Small intestine (tissue), 7 donors: ENCODE measurements at regions not wholly inside any gene's neighbourhood (a gene's known extent, or its start where the extent isn't known, plus 50 kb on each side); places are given as distances from the start of the nearest gene placed in this dataset.

Source experiments
- DNase-seq, 2 donors: peaks; one replicate each; pipeline versions ENCODE4 v3.0.0 to v3.0.0-alpha.2; 2013
- FAIRE-seq: peaks from 2 replicates; lab custom pipeline; 2012; peaks lifted over from hg19 to GRCh38; lab: Jason Lieb, UNC
- H3K27ac ChIP-seq, 3 donors: one replicate each; pipeline ENCODE4 v1.5.1; 2013; ENCODE audit warnings: low read length in 2 of 3, mild to moderate bottlenecking in 2 of 3, control low read depth in 1 of 3, inconsistent platforms in 1 of 3, low read depth in 1 of 3, moderate library complexity in 1 of 3
- H3K27me3 ChIP-seq, 3 donors: one replicate each; pipeline ENCODE4 v1.6.1; 2013; ENCODE audit warnings: low read length in 3 of 3, inconsistent platforms in 1 of 3; ENCODE audit not compliant: control insufficient read depth in 3 of 3, insufficient read depth in 3 of 3
- H3K36me3 ChIP-seq, 3 donors: one replicate each; pipeline ENCODE4 v1.6.1; 2013; ENCODE audit warnings: low read length in 3 of 3, inconsistent platforms in 1 of 3, low read depth in 1 of 3, mild to moderate bottlenecking in 1 of 3, moderate library complexity in 1 of 3; ENCODE audit not compliant: control insufficient read depth in 3 of 3, insufficient read depth in 2 of 3
- H3K4me1 ChIP-seq, 3 donors: one replicate each; pipeline ENCODE4 v1.6.1; 2013; ENCODE audit warnings: low read length in 2 of 3, inconsistent platforms in 1 of 3, low read depth in 1 of 3, mild to moderate bottlenecking in 1 of 3, moderate library complexity in 1 of 3; ENCODE audit not compliant: control insufficient read depth in 3 of 3, insufficient read depth in 2 of 3
- H3K4me3 ChIP-seq, 3 donors: one replicate each; pipeline ENCODE4 v1.5.1; 2013; ENCODE audit warnings: low read length in 3 of 3, control low read depth in 1 of 3, inconsistent platforms in 1 of 3, low read depth in 1 of 3, mild to moderate bottlenecking in 1 of 3, moderate library complexity in 1 of 3
- H3K9me3 ChIP-seq, 2 donors: one replicate each; pipeline ENCODE4 v1.6.1; 2013; ENCODE audit warnings: low read depth in 1 of 2, low read length in 1 of 2; ENCODE audit not compliant: control insufficient read depth in 2 of 2, insufficient read depth in 1 of 2
- WGBS, 3 donors: extraction: QIAGEN DNeasy Blood & Tissue Kit; methylation state at CpG; one replicate each; pipeline ENCODE4 v1.1.7; 2013; 5-methylcytosine and 5-hydroxymethylcytosine counted together
- donor health status: healthy with polysubstance abuse.
- donor health status: control.
- donor health status: control.
- donor health status: Bipolar disorder and iron deficiency.
- donor health status: healthy.

GRCh38 chr14:58697930-58698642, 60.3 kb downstream of the DACT1 start:
- FAIRE-seq: no peak

GRCh38 chr14:58699681-58700205, 62.0 kb downstream of the DACT1 start:
- H3K27ac ChIP-seq: no peak overlapping the region
- no peaks in the 10 kb centered on the region for H3K36me3 ChIP-seq
- WGBS, 3 donors: 72 to 100% (median 88%) methylated on average over 1 of the region's 1 CpG
- peaks cover 0 to 2% (median 0%) of the 10 kb centered on the region in 3 donors for H3K4me1 ChIP-seq
- FAIRE-seq: no peak
- H3K27me3 ChIP-seq: no peaks in the 10 kb centered on the region
- H3K9me3 ChIP-seq: no peaks in the 10 kb centered on the region
- no peak overlapping the region for H3K4me3 ChIP-seq
- DNase-seq: no peak

More at GRCh38 chr14:58697930-58698642, 60.3 kb downstream of the DACT1 start:
- Histone ChIP-seq H3K9me3 (no peaks in the 10 kb centered on the region), H3K4me3 (no peak overlapping the region), H3K36me3 (no peaks in the 10 kb centered on the region), H3K4me1 (peaks cover 0 to 2% (median 0%) of the 10 kb centered on the region in 3 donors), H3K27me3 (no peaks in the 10 kb centered on the region), H3K27ac (peak overlapping the region in 1 of 3 donors; percentile 28)
- 7 to 55% (median 24%) methylated on average over 4 of the region's 4 CpGs for WGBS, 3 donors
- peak; percentile 28 to 74 for DNase-seq

- Histone ChIP-seq H3K9me3 (no peaks in the 10 kb centered on the region), H3K27ac (no peak overlapping the region), H3K36me3 (no peaks in the 10 kb centered on the region), H3K4me3 (no peak overlapping the region), H3K27me3 (no peaks in the 10 kb centered on the region), H3K4me1 (peaks cover 0 to 2% (median 0%) of the 10 kb centered on the region in 3 donors)
- no peak for DNase-seq
- WGBS, 3 donors: 81 to 90% (median 86%) methylated on average over 3 of the region's 3 CpGs
- FAIRE-seq: no peak
Measured at GRCh38 chr14:58701156-58701555, 63.4 kb downstream of the DACT1 start.

- no peak overlapping the region for H3K4me3 ChIP-seq
- H3K27ac ChIP-seq: no peak overlapping the region
- no peaks in the 10 kb centered on the region for H3K36me3 ChIP-seq
- H3K4me1 ChIP-seq: peaks cover 0 to 2% (median 0%) of the 10 kb centered on the region in 3 donors
- WGBS, 3 donors: 79 to 82% (median 81%) methylated on average over 1 of the region's 1 CpG
- H3K9me3 ChIP-seq: no peaks in the 10 kb centered on the region
- DNase-seq (no peak), FAIRE-seq (no peak)
- no peaks in the 10 kb centered on the region for H3K27me3 ChIP-seq
Measured at GRCh38 chr14:58701604-58702003, 63.8 kb downstream of the DACT1 start.

GRCh38 chr14:58702441-58703160, 64.8 kb downstream of the DACT1 start:
- Histone ChIP-seq H3K36me3 (no peaks in the 10 kb centered on the region), H3K4me1 (peaks cover 0 to under 1% (median 0%) of the 10 kb centered on the region in 3 donors), H3K4me3 (no peak overlapping the region), H3K27me3 (no peaks in the 10 kb centered on the region), H3K9me3 (no peaks in the 10 kb centered on the region), H3K27ac (no peak overlapping the region)
- 52 to 70% (median 60%) methylated on average over 1 of the region's 1 CpG for WGBS, 3 donors
- no peak for DNase-seq
- no peak for FAIRE-seq

GRCh38 chr14:58703161-58703506, 65.4 kb downstream of the DACT1 start:
- peak in 1 of 2 donors; percentile 40 for DNase-seq
- H3K9me3 ChIP-seq: no peaks in the 10 kb centered on the region
- no peaks in the 10 kb centered on the region for H3K36me3 ChIP-seq
- FAIRE-seq: no peak
- WGBS, 3 donors: 74 to 100% (median 82%) methylated on average over 1 of the region's 1 CpG
- H3K4me3 ChIP-seq: no peak overlapping the region
- H3K4me1 ChIP-seq: no peaks in the 10 kb centered on the region
- H3K27ac ChIP-seq: no peak overlapping the region
- H3K27me3 ChIP-seq: no peaks in the 10 kb centered on the region

GRCh38 chr14:58705066-58705465, 67.3 kb downstream of the DACT1 start:
- H3K27ac ChIP-seq: no peak overlapping the region
- H3K36me3 ChIP-seq: no peaks in the 10 kb centered on the region
- no peaks in the 10 kb centered on the region for H3K9me3 ChIP-seq
- no peak overlapping the region for H3K4me3 ChIP-seq
- H3K4me1 ChIP-seq: no peaks in the 10 kb centered on the region
- H3K27me3 ChIP-seq: no peaks in the 10 kb centered on the region
- FAIRE-seq: no peak
- 74 to 86% (median 85%) methylated on average over 2 of the region's 2 CpGs for WGBS, 3 donors
- DNase-seq: no peak

GRCh38 chr14:58707949-58708348, 70.2 kb downstream of the DACT1 start:
- no peak for DNase-seq
- Histone ChIP-seq H3K4me1 (no peaks in the 10 kb centered on the region), H3K36me3 (no peaks in the 10 kb centered on the region), H3K4me3 (no peak overlapping the region), H3K9me3 (no peaks in the 10 kb centered on the region), H3K27me3 (no peaks in the 10 kb centered on the region), H3K27ac (no peak overlapping the region)
- FAIRE-seq: no peak
- 64 to 92% (median 83%) methylated on average over 1 of the region's 1 CpG for WGBS, 3 donors
